IMR-90 (cell line): ENCODE measurements at regions not wholly inside any gene's neighbourhood (a gene's known extent, or its start where the extent isn't known, plus 50 kb on each side); places are given as distances from the start of the nearest gene placed in this dataset.

Experiments used
- BHLHE40 ChIP-seq: fragments of 150-350 bp; IDR thresholded peaks from 2 replicates; pipeline ENCODE4 v1.6.1; 2016; ENCODE audit warnings: mild to moderate bottlenecking, low read depth, low read length
- CEBPB ChIP-seq: IDR thresholded peaks from 2 replicates; pipeline ENCODE4 v1.6.1; 2012; ENCODE audit warnings: low read depth, low read length, improper control_type of control experiment
- CHD1 ChIP-seq: IDR thresholded peaks from 2 replicates; pipeline ENCODE4 v1.6.1; 2012; ENCODE audit warnings: low read depth, low read length, improper control_type of control experiment
- MAZ ChIP-seq: IDR thresholded peaks from 2 replicates; pipeline ENCODE4 v1.6.1; 2012; ENCODE audit warnings: low read depth, mild to moderate bottlenecking, low read length, improper control_type of control experiment, moderate library complexity, borderline replicate concordance
- NFE2L2 ChIP-seq: fragments of 150-350 bp; IDR thresholded peaks from 2 replicates; pipeline ENCODE4 v1.6.1; 2016; ENCODE audit warnings: low read depth, mild to moderate bottlenecking, low read length
- POLR2A ChIP-seq: IDR thresholded peaks from 2 replicates; pipeline ENCODE4 v1.6.1; 2012; ENCODE audit warnings: mild to moderate bottlenecking, low read depth, low read length
- RCOR1 ChIP-seq: IDR thresholded peaks from 2 replicates; pipeline ENCODE4 v1.6.1; 2012; ENCODE audit warnings: mild to moderate bottlenecking, low read length, improper control_type of control experiment; ENCODE audit not compliant: insufficient replicate concordance
- TF ChIP-seq, protein P1 (sequence below): conservative IDR thresholded peaks from 2 replicates; pipeline ENCODE4 v1.5.1; 2012; ENCODE audit warnings: mild to moderate bottlenecking, low read depth, low read length, improper control_type of control experiment
- TF ChIP-seq, protein P2 (sequence below): fragments of 150-350 bp; IDR thresholded peaks from 2 replicates; pipeline ENCODE4 v1.6.1; 2017; ENCODE audit warnings: mild to moderate bottlenecking, antibody characterized with exemption, low read length, low read depth

DNA sequence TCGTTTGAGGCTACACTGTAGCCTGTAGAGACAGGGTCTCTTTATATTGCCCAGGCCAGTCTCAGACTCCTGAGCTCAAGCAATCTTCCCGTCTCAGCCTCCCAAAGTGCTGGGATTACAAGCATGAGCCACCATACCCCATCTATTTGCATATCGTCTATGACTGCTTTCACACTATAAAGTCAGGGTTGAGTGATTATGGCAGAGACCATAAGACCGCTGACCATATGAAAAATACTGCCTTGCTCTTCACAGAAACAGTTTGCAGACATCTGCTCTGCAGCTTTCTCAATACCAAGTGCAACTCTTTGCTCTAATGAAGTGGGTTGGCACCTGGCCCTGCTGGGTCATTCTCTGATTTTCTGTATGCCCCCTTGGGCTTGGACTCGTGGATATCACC is 79.5 kb upstream of the PAK5 start:
- TF ChIP-seq, protein P1, sequence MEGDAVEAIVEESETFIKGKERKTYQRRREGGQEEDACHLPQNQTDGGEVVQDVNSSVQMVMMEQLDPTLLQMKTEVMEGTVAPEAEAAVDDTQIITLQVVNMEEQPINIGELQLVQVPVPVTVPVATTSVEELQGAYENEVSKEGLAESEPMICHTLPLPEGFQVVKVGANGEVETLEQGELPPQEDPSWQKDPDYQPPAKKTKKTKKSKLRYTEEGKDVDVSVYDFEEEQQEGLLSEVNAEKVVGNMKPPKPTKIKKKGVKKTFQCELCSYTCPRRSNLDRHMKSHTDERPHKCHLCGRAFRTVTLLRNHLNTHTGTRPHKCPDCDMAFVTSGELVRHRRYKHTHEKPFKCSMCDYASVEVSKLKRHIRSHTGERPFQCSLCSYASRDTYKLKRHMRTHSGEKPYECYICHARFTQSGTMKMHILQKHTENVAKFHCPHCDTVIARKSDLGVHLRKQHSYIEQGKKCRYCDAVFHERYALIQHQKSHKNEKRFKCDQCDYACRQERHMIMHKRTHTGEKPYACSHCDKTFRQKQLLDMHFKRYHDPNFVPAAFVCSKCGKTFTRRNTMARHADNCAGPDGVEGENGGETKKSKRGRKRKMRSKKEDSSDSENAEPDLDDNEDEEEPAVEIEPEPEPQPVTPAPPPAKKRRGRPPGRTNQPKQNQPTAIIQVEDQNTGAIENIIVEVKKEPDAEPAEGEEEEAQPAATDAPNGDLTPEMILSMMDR = no peak
- no peak for TF ChIP-seq POLR2A
- TF ChIP-seq, protein P2, sequence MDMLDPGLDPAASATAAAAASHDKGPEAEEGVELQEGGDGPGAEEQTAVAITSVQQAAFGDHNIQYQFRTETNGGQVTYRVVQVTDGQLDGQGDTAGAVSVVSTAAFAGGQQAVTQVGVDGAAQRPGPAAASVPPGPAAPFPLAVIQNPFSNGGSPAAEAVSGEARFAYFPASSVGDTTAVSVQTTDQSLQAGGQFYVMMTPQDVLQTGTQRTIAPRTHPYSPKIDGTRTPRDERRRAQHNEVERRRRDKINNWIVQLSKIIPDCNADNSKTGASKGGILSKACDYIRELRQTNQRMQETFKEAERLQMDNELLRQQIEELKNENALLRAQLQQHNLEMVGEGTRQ = no peak
- no peak for TF ChIP-seq NFE2L2
- TF ChIP-seq MAZ = no peak
- TF ChIP-seq CHD1 = no peak
- no peak for TF ChIP-seq CEBPB
- TF ChIP-seq BHLHE40 = no peak
- TF ChIP-seq RCOR1 = no peak
